Small intestine (tissue), 7 donors: ENCODE measurements at regions not wholly inside any gene's neighbourhood (a gene's known extent, or its start where the extent isn't known, plus 50 kb on each side); places are given as distances from the start of the nearest gene placed in this dataset.

Source experiments
- DNase-seq, 2 donors: peaks; one replicate each; pipeline versions ENCODE4 v3.0.0 to v3.0.0-alpha.2; 2013
- FAIRE-seq: peaks from 2 replicates; lab custom pipeline; 2012; peaks lifted over from hg19 to GRCh38; lab: Jason Lieb, UNC
- H3K27ac ChIP-seq, 3 donors: one replicate each; pipeline ENCODE4 v1.5.1; 2013; ENCODE audit warnings: low read length in 2 of 3, mild to moderate bottlenecking in 2 of 3, control low read depth in 1 of 3, inconsistent platforms in 1 of 3, low read depth in 1 of 3, moderate library complexity in 1 of 3
- H3K27me3 ChIP-seq, 3 donors: one replicate each; pipeline ENCODE4 v1.6.1; 2013; ENCODE audit warnings: low read length in 3 of 3, inconsistent platforms in 1 of 3; ENCODE audit not compliant: control insufficient read depth in 3 of 3, insufficient read depth in 3 of 3
- H3K36me3 ChIP-seq, 3 donors: one replicate each; pipeline ENCODE4 v1.6.1; 2013; ENCODE audit warnings: low read length in 3 of 3, inconsistent platforms in 1 of 3, low read depth in 1 of 3, mild to moderate bottlenecking in 1 of 3, moderate library complexity in 1 of 3; ENCODE audit not compliant: control insufficient read depth in 3 of 3, insufficient read depth in 2 of 3
- H3K4me1 ChIP-seq, 3 donors: one replicate each; pipeline ENCODE4 v1.6.1; 2013; ENCODE audit warnings: low read length in 2 of 3, inconsistent platforms in 1 of 3, low read depth in 1 of 3, mild to moderate bottlenecking in 1 of 3, moderate library complexity in 1 of 3; ENCODE audit not compliant: control insufficient read depth in 3 of 3, insufficient read depth in 2 of 3
- H3K4me3 ChIP-seq, 3 donors: one replicate each; pipeline ENCODE4 v1.5.1; 2013; ENCODE audit warnings: low read length in 3 of 3, control low read depth in 1 of 3, inconsistent platforms in 1 of 3, low read depth in 1 of 3, mild to moderate bottlenecking in 1 of 3, moderate library complexity in 1 of 3
- H3K9me3 ChIP-seq, 2 donors: one replicate each; pipeline ENCODE4 v1.6.1; 2013; ENCODE audit warnings: low read depth in 1 of 2, low read length in 1 of 2; ENCODE audit not compliant: control insufficient read depth in 2 of 2, insufficient read depth in 1 of 2
- whole genome bisulfite sequencing, 3 donors: extraction: QIAGEN DNeasy Blood & Tissue Kit; methylation state at CpG; one replicate each; pipeline ENCODE4 v1.1.7; 2013; 5-methylcytosine and 5-hydroxymethylcytosine counted together
- donor health status: healthy with polysubstance abuse.
- donor health status: control.
- donor health status: control.
- donor health status: Bipolar disorder and iron deficiency.
- donor health status: healthy.

DNA sequence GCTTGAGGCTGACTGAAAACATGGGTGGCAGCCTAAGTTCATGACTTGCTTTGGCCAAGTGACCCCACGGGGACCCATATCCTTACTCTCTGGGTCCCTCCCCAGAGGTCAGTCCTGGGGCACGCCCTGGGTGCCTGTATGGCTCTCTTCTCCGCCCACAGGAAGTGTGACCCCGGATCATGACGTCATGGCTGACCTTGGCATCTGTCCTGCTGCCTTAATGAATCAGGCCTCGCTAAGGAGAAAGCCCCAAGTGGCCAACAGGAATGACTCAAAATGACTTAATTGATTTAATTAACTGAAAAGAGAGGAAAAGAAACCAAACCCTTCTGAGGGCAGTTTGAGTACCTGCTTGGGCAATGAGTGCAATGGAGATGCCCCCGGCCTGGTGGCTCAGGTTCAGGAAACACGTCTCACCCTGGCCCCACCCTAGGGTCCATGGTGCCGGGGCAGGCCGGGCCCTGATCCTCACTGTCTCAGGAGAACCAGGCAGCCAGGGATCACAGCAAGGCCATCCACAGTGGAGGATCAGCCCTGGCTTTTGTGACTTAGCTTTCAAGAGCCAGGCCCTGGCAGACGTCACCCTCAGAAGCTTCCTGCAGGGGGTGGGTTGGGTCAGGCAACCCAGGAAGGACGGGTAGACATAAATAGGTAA is 112.0 kb downstream of the CYP26B1 start:
- Histone ChIP-seq H3K9me3 (no peaks in the 10 kb centered on the region), H3K4me3 (no peak overlapping the region), H3K4me1 (no peaks in the 10 kb centered on the region), H3K36me3 (no peaks in the 10 kb centered on the region), H3K27me3 (no peaks in the 10 kb centered on the region), H3K27ac (no peak overlapping the region)
- no peak for DNase-seq
- FAIRE-seq: no peak
- 71 to 77% (median 73%) methylated on average over 12 of the region's 12 CpGs for WGBS, 3 donors

DNA sequence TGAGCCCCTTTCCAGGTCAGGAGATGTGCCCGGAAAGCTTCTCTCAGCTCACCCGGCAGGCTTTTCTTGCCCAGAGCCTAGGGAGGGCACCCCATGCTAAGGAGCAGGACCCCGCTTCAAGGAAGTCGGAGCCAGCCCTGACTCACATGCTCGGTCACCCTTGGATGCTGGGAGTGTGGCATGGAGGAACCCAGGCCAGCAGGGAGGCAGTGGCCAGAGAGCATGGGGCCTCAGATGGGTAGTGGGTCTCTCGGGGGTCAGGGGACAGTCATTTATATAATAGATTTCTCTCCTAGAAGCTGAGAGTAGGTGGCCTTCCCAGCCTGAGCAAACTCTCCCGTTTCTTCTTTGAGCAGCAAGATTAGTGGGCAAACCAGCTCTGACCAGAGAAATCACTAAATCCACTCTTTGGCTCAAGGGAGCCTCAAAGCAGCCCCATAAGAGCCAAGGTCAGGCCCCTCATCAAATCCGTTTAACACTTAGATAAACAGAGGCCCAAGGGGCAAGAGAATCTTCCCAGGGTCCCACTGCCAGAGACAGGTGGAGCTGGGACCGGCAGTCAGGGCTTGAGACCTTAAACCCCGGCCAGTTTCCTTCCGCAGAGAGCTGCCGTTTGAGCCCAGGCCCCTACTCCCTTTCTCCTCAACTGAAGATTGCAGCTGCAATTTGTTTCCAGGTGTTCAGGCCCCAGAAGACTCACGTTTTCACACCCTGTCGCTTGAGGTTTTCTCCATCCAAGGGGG is 113.1 kb downstream of the CYP26B1 start:
- Histone ChIP-seq H3K27ac (no peak overlapping the region), H3K27me3 (no peaks in the 10 kb centered on the region), H3K4me1 (no peaks in the 10 kb centered on the region), H3K36me3 (no peaks in the 10 kb centered on the region), H3K4me3 (no peak overlapping the region), H3K9me3 (no peaks in the 10 kb centered on the region)
- 82 to 86% (median 83%) methylated on average over 14 of the region's 14 CpGs for WGBS, 3 donors
- FAIRE-seq (no peak), DNase-seq (no peak)

DNA sequence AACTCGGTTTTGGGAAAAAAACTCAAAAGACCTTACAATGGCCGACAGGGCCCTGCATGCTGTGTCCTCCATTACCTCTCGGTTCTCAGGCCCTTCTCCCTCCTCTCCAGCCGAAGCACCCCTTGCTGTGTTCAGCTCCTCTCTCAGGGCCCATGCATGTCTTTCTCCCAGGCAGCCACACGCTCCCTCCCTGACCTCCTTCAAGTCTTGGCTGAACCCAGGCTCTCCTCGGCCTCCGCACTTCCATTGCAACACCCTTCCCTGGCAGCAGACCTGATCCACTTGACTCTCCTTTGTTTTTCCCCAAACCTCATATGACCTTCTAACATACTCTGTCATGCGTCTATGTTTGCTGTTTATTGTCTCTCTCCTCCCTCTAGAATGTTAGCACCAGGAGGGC is 114.0 kb downstream of the CYP26B1 start:
- no peaks in the 10 kb centered on the region for H3K36me3 ChIP-seq
- DNase-seq (no peak), FAIRE-seq (no peak)
- H3K27ac ChIP-seq: no peak overlapping the region
- WGBS, 3 donors: 70 to 87% (median 80%) methylated on average over 8 of the region's 8 CpGs
- no peak overlapping the region for H3K4me3 ChIP-seq
- H3K4me1 ChIP-seq: no peaks in the 10 kb centered on the region
- no peaks in the 10 kb centered on the region for H3K9me3 ChIP-seq
- H3K27me3 ChIP-seq: no peaks in the 10 kb centered on the region

DNA sequence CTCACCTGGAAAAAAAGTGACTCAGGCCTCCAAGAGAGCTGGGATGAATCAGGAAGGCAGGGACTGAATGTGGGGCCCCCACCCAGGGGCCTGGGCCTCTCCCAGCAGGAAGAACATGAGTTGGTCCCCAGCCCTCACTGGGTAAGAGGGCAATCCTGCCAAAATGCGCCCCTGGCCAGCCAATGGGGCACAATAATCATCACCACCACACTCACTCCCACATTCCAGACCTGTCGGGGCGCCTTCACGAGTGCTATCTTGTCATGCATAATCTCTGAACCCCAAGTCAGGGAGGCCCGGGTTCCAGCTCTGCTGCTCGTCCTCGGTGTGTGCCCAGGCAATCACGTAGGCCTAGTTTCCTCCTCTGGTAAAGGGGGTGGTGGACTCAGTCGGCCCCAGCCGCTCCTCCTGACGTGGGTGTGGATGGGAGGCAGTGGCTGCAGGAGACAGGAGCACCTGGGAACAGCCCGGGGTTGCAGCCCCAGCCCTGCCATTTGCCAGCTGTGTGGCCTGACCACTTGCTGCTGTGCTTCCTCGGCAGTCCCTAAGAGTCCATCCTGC is 115.1 kb downstream of the CYP26B1 start:
- Histone ChIP-seq H3K27ac (no peak overlapping the region), H3K27me3 (no peaks in the 10 kb centered on the region), H3K4me1 (no peaks in the 10 kb centered on the region), H3K4me3 (no peak overlapping the region), H3K36me3 (no peaks in the 10 kb centered on the region), H3K9me3 (no peaks in the 10 kb centered on the region)
- FAIRE-seq (no peak), DNase-seq (no peak)
- 70 to 85% (median 77%) methylated on average over 13 of the region's 13 CpGs for WGBS, 3 donors

DNA sequence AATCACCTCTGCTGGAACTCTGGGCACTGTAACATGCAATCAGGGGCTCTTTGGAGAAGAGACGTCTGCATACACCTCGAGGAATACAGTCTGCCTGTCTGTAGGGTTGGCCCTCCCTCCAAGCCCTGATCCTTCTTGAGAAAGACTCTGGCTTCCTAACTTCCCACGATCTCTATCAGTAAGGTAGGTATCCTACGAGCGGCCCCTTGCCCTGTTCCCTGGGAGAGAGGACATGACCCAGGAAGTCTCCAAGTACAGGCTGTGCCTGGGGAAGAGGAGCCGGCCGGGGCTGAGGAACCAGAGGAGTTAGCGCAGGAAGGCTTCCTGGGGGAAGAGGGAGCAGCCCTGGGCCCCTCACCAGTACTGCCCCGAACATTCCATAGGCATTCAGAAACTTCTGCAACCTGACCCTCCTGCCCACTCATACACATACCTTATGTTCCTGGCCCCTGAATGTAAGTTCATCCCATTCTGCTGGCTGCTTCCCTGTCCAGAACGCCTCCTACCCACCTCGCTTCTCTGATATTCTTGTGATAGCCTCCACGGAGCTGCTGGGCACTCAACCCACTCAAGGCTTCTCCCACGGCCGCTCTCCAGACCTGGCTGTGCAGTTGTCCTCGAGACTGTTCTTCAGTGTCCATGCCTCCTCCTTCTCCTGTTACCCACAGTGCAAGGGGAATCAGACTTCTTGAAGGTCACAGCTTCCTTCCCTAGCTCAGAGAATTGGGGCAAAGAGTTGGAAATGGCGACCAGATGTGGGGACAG is 116.1 kb downstream of the CYP26B1 start:
- FAIRE-seq: no peak
- Histone ChIP-seq H3K4me1 (no peaks in the 10 kb centered on the region), H3K36me3 (no peaks in the 10 kb centered on the region), H3K27me3 (no peaks in the 10 kb centered on the region), H3K27ac (no peak overlapping the region), H3K4me3 (no peak overlapping the region), H3K9me3 (no peaks in the 10 kb centered on the region)
- DNase-seq: no peak
- 69 to 77% (median 72%) methylated on average over 16 of the region's 16 CpGs for WGBS, 3 donors

DNA sequence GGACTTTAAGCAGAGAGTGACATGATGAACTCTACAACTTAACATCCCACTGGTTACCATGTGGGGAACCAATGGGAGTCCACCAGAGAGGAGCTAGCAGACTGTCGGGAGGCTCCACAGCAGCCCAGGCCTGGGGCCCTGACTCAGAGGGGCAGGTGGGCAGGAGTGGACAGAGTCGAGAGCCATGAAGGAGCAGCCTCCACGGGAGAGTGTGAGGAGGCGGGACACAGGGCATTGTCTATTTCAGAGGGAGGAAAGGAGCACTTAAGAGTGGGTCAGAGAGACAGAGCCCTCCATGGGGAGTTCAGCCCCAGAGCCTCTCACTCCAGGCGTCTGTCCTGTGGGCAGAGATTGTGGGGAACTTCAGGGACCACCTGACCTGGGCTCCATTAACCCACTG is 118.7 kb downstream of the CYP26B1 start:
- Histone ChIP-seq H3K4me3 (no peak overlapping the region), H3K4me1 (no peaks in the 10 kb centered on the region), H3K27me3 (no peaks in the 10 kb centered on the region), H3K36me3 (no peaks in the 10 kb centered on the region), H3K27ac (no peak overlapping the region), H3K9me3 (no peaks in the 10 kb centered on the region)
- FAIRE-seq (no peak), DNase-seq (no peak)
- WGBS, 3 donors: 59 to 74% (median 65%) methylated on average over 5 of the region's 5 CpGs

DNA sequence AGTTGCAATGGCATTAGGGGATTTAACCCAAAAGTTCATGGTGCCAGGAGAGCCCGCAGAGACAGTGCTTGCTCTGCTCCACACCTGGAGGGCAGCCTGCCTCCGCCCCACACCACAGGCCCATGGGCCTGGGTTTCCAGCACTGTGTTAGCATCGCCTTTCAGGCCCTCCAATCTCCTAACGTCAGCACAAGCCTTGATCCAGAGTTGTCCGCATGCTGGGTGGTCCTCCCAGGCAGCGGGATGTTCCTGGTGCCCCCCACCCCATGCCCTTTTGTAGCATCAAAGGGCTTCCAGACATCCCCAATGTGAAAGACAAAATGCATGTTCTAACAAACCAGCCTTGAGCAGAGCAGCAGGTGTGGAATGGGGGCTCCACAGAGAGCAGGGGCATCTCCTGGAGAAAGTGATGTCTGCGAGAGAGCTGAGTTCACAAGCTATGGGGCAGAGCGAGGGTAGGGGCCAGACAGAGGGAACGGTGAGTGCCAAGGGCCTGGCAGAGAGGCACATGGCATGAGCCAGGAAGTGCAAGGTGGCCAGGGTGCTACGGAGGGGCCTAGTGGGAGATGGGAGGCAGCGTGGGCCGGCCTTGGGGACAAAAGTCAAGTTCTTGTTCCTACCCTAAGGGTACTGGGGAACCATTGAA is 119.2 kb downstream of the CYP26B1 start:
- Histone ChIP-seq H3K9me3 (no peaks in the 10 kb centered on the region), H3K4me1 (no peaks in the 10 kb centered on the region), H3K4me3 (no peak overlapping the region), H3K27me3 (no peaks in the 10 kb centered on the region), H3K27ac (no peak overlapping the region), H3K36me3 (no peaks in the 10 kb centered on the region)
- FAIRE-seq (no peak), DNase-seq (no peak)
- 91 to 94% (median 91%) methylated on average over 12 of the region's 12 CpGs for whole genome bisulfite sequencing, 3 donors
